Endothelial cell (in vitro differentiated cells): ENCODE measurements at regions not wholly inside any gene's neighbourhood (a gene's known extent, or its start where the extent isn't known, plus 50 kb on each side); places are given as distances from the start of the nearest gene placed in this dataset.

ENCODE experiments used
- DNase-seq: peaks from one replicate; pipeline ENCODE4 v3.0.0; 2021; ENCODE audit warnings: low spot score
- H3K27ac Mint-ChIP-seq: one replicate; pipeline ENCODE4 v1.8.0; 2021; ENCODE audit warnings: mixed read lengths, inconsistent platforms; ENCODE audit not compliant: unreplicated experiment
- H3K27me3 Mint-ChIP-seq: one replicate; pipeline ENCODE4 v1.8.0; 2021; ENCODE audit warnings: mild to moderate bottlenecking, moderate library complexity, mixed read lengths, inconsistent platforms; ENCODE audit not compliant: unreplicated experiment
- H3K36me3 Mint-ChIP-seq: one replicate; pipeline ENCODE4 v1.8.0; 2021; ENCODE audit warnings: mild to moderate bottlenecking, low read depth, mixed read lengths, inconsistent platforms; ENCODE audit not compliant: unreplicated experiment
- H3K4me1 Mint-ChIP-seq: one replicate; pipeline ENCODE4 v1.8.0; 2021; ENCODE audit warnings: mild to moderate bottlenecking, mixed read lengths, inconsistent platforms; ENCODE audit not compliant: unreplicated experiment
- H3K4me3 Mint-ChIP-seq: one replicate; pipeline ENCODE4 v1.8.0; 2021; ENCODE audit warnings: mild to moderate bottlenecking, mixed read lengths, inconsistent platforms; ENCODE audit not compliant: unreplicated experiment
- H3K9me3 Mint-ChIP-seq: one replicate; pipeline ENCODE4 v1.8.0; 2021; ENCODE audit warnings: mixed read lengths, inconsistent platforms; ENCODE audit not compliant: unreplicated experiment
- CTCF ChIP-seq: fragments of 200-600 bp; sonication (generic); IDR thresholded peaks from one replicate; pipeline ENCODE4 v1.5.0; 2021; ENCODE audit warnings: antibody characterized with exemption; ENCODE audit not compliant: unreplicated experiment

- H3K9me3 Mint-ChIP-seq: no peaks in the 10 kb centered on the region
- no peaks in the 10 kb centered on the region for H3K36me3 Mint-ChIP-seq
- DNase-seq: no peak
- H3K27ac Mint-ChIP-seq: no peak overlapping the region
- peaks cover 6% of the 10 kb centered on the region for H3K4me1 Mint-ChIP-seq
- H3K27me3 Mint-ChIP-seq: peaks cover 1% of the 10 kb centered on the region
- no peak overlapping the region for H3K4me3 Mint-ChIP-seq
- TF ChIP-seq CTCF: no peak
Observed at GRCh38 chr6:20024316-20024673, 187.1 kb downstream of the ID4 start.

- Mint-ChIP-seq H3K27me3 (peaks cover 1% of the 10 kb centered on the region), H3K4me3 (no peak overlapping the region), H3K27ac (no peak overlapping the region), H3K36me3 (no peaks in the 10 kb centered on the region), H3K9me3 (no peaks in the 10 kb centered on the region), H3K4me1 (peaks cover 6% of the 10 kb centered on the region)
- TF ChIP-seq CTCF: no peak
- no peak for DNase-seq
Observed at GRCh38 chr6:20024978-20025377, 187.3 kb downstream of the MBOAT1 start.

- DNase-seq: no peak
- no peak overlapping the region for H3K4me3 Mint-ChIP-seq
- peaks cover 6% of the 10 kb centered on the region for H3K4me1 Mint-ChIP-seq
- TF ChIP-seq CTCF: no peak
- no peak overlapping the region for H3K27ac Mint-ChIP-seq
- H3K36me3 Mint-ChIP-seq: no peaks in the 10 kb centered on the region
- H3K9me3 Mint-ChIP-seq: no peaks in the 10 kb centered on the region
- H3K27me3 Mint-ChIP-seq: peaks cover 1% of the 10 kb centered on the region
Observed at GRCh38 chr6:20025681-20026080, 186.6 kb downstream of the MBOAT1 start.

DNA sequence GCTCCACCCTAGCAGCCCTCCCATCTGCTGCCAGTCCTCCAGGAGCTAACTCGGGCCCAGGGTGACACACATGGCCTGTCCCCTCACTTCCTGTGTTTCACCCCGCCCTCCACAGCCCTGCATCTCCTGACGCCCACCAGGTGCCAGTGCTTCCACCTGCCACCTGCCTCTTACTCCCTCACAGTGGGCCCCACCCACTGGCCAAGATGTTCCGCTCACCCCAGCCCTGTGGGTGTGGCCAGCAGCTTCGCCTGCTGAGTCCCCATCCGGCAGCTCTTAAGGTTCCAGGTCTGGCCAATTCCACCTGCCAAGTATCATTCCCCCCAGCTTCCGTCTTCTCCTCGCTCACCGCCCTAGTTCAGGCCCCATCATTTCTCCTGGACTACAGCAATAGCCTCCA is 184.1 kb downstream of the MBOAT1 start:
- H3K4me3 Mint-ChIP-seq: no peak overlapping the region
- TF ChIP-seq CTCF: no peak
- H3K9me3 Mint-ChIP-seq: no peaks in the 10 kb centered on the region
- H3K27me3 Mint-ChIP-seq: peaks cover 1% of the 10 kb centered on the region
- DNase-seq: no peak
- no peaks in the 10 kb centered on the region for H3K36me3 Mint-ChIP-seq
- H3K27ac Mint-ChIP-seq: no peak overlapping the region
- H3K4me1 Mint-ChIP-seq: peaks cover 3% of the 10 kb centered on the region

DNA sequence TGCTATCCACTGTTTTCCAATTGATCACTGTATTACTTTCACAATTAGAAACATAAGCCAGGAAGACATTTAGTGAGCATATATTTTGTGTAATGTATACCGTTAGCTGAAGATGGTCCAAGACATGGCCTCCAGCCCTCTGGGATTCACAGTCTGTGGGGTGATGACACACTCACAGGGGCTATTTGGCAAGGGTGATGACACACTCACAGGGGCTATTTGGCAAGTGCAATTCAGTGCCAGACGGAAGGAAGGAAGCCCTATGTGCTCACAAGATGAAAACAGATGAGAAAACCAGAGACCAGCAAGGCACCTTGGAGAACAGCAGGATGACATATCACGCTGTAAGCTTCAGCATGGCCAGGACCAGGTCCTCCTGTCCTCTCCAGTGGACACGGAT is 183.7 kb downstream of the MBOAT1 start:
- Mint-ChIP-seq H3K4me3 (no peak overlapping the region), H3K27me3 (peaks cover 1% of the 10 kb centered on the region), H3K9me3 (no peaks in the 10 kb centered on the region), H3K36me3 (no peaks in the 10 kb centered on the region), H3K27ac (no peak overlapping the region), H3K4me1 (peaks cover 4% of the 10 kb centered on the region)
- TF ChIP-seq CTCF: no peak
- no peak for DNase-seq
